ENCODE measurements at regions not wholly inside any gene's neighbourhood (a gene's known extent, or its start where the extent isn't known, plus 50 kb on each side); places are given as distances from the start of the nearest gene placed in this dataset.
A peak's percentile ranks its signal among the peaks of the same experiment; 100 is the strongest.
"Not testable (repeated sequence)": the region's sequence is repeated elsewhere in the genome, so short reads cannot be mapped to it uniquely, and the experiment has no call there.

DNA sequence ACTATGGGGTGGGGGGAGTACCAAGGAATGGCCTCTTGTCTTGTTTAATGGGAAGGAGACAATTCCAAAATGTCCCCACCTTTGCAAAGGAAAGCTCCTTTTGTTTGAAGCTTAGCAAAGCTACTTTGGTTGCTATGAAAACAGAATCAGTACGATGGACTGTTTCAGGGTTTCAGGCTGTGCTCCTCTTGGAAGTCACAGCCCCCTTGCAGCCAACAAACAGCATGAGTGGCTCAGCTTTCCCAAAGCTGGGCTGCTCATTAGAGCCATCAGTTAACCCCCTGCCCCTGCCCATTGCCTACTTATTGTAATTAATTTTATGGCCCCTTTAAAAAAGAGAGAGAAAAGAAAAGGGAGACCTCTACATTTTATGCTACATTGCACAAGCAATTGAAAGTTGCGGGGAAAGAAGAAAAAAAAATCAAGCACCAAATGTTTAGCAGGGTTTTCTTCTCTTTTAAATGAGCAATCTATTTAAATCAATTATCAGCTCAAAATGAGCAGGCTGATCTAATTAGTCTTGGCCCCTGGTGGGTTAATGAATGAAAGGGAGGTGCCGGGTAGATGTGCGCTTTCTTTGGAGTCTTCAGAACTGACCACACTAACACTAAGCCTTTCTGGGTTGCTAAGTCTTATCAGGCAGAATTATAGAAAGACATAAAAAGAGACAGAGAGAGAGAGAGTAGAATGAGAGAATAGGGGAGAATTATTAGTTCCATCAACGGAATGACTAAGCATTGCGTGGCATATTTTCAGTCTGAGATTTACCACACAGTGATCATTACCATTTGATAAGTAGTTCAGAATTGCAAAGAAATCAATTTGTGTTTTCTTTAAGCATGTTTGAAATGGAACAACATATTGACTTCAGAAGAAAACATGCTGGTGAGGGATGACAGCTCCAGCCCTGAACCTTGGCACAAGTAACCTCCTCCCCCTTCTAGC, 284.9 kb downstream of the INSIG2 start:
- WGBS, 4 donors, result 66 to 81% (median 71%) methylated on average over 6 of the region's 6 CpGs
- intact Hi-C loops (cut with DNase I), result no loop called here
- H3K36me3 ChIP-seq (replicated peaks in 1 of 2), result no peaks in the 10 kb centered on the region
- DNase-seq, result no peak
- H3K27ac ChIP-seq, result no peak overlapping the region
- no peaks in the 10 kb centered on the region for H3K9me3 ChIP-seq (replicated peaks in 1 of 3)
- H3K4me1 ChIP-seq (replicated peaks in 1 of 2), result no peaks in the 10 kb centered on the region
- TF ChIP-seq, protein P1, sequence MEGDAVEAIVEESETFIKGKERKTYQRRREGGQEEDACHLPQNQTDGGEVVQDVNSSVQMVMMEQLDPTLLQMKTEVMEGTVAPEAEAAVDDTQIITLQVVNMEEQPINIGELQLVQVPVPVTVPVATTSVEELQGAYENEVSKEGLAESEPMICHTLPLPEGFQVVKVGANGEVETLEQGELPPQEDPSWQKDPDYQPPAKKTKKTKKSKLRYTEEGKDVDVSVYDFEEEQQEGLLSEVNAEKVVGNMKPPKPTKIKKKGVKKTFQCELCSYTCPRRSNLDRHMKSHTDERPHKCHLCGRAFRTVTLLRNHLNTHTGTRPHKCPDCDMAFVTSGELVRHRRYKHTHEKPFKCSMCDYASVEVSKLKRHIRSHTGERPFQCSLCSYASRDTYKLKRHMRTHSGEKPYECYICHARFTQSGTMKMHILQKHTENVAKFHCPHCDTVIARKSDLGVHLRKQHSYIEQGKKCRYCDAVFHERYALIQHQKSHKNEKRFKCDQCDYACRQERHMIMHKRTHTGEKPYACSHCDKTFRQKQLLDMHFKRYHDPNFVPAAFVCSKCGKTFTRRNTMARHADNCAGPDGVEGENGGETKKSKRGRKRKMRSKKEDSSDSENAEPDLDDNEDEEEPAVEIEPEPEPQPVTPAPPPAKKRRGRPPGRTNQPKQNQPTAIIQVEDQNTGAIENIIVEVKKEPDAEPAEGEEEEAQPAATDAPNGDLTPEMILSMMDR (IDR thresholded peaks at IDR 0.05), result no peak
- TF ChIP-seq POLR2A (IDR thresholded peaks at IDR 0.05), result no peak
- no peak overlapping the region for H3K4me3 ChIP-seq
- H3K27me3 ChIP-seq, result no peaks in the 10 kb centered on the region

DNA sequence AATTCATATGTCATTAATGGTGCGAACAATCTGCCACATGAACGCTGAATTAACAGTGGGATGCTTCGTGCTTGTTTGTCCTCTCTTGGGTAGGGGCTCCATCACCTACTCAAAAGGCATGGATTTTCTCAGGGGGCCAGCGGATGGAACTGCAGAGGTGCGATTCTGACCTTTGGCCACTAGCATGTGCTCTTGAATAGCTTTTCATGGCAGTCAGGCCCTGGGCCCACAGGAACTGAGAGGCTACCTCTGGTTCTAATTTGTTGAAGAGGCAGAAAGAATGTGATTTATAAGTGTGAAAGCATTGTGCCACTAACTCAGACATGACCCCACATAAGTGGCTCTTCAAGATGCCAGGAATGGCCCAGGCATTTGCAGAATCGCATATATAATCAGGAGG, 283.2 kb downstream of the INSIG2 start:
- H3K4me1 ChIP-seq (replicated peaks in 1 of 2), result no peaks in the 10 kb centered on the region
- TF ChIP-seq, protein P1 (IDR thresholded peaks at IDR 0.05), result peak in 2 of 6 experiments; percentile 8 to 9
- TF ChIP-seq POLR2A (IDR thresholded peaks at IDR 0.05), result no peak
- H3K4me3 ChIP-seq, result no peak overlapping the region
- H3K27me3 ChIP-seq, result no peaks in the 10 kb centered on the region
- H3K36me3 ChIP-seq (replicated peaks in 1 of 2), result no peaks in the 10 kb centered on the region
- 28 to 41% (median 33%) methylated on average over 5 to 6 of the region's 6 CpGs for WGBS, 4 donors
- no peak for DNase-seq
- H3K27ac ChIP-seq, result no peak overlapping the region
- H3K9me3 ChIP-seq (replicated peaks in 1 of 3), result no peaks in the 10 kb centered on the region
- intact Hi-C loops (cut with DNase I), result no loop called here

DNA sequence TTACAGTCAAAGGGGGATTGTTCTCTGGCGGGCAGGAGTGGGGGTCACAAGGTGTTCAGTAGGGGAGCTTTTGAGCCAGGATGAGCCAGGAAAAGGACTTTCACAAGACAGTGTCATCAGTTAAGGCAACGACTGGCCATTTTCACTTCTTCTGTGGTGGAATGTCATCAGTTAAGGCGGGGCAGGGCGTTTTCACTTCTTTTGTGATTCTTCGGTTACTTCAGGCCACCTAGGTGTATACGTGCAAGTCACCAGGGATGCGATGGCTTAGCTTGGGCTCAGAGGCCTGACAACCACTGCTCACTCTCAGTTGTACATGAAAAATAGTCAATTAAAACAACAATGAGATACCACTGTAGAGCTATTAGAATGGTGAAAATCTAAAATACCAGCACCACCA, 281.2 kb downstream of the INSIG2 start:
- H3K9me3 ChIP-seq (replicated peaks in 1 of 3); H3K4me1 ChIP-seq (replicated peaks in 1 of 2); DNase-seq; H3K27ac ChIP-seq; H3K4me3 ChIP-seq; H3K36me3 ChIP-seq (replicated peaks in 1 of 2); intact Hi-C loops (cut with DNase I); H3K27me3 ChIP-seq: not testable (repeated sequence)
- WGBS, 4 donors, result 53 to 66% (median 63%) methylated on average over 7 of the region's 7 CpGs

DNA sequence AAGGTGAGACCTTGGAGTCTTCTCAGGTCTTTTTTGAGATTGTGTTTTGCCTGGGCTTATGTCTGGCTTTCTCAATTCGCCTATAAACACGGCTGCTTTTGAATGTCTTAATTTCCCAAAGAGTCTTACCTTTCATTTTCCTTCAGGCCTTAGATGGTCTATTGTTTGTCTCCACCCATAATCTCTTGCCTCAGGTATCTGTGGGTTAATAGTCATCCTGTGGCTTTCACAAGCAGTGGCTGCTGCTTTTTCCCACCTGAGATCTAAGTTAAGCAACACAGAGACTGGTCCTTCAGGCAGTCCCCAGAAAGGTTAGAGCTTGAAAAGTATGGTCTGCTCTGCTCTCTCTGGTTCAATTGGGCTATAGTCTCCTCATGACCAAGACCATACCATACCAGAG, 275.3 kb downstream of the INSIG2 start:
- 69 to 85% (median 76%) methylated on average over 2 of the region's 2 CpGs for WGBS, 4 donors
- no peak for TF ChIP-seq POLR2A (IDR thresholded peaks at IDR 0.05)
- TF ChIP-seq, protein P1 (IDR thresholded peaks at IDR 0.05), result no peak
- intact Hi-C loops (cut with DNase I), result no loop called here

DNA sequence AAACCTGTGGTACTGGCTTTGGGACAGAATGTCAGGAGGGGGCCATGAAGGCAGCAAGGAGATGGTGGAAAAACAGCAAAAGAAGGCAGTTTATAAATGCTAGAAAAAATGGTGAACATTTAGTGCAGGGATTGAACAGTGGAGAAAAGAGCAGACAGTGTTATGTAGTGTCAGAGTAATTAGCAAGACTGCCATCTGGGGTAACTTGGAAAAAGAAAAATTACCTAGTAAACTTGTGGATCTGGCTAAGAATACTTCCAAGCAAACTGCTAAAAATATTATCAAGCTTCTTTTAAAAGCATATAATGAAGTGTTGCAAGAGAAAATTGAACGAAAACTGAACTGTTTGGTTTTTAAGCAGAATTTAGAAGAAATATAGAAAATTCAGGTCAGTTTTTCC, 267.8 kb downstream of the INSIG2 start:
- 62 to 76% (median 70%) methylated on average over 1 of the region's 1 CpG for WGBS, 4 donors
- H3K4me1 ChIP-seq (replicated peaks in 1 of 2), result no peaks in the 10 kb centered on the region
- no peak for DNase-seq
- no peak overlapping the region for H3K4me3 ChIP-seq
- no peaks in the 10 kb centered on the region for H3K27me3 ChIP-seq
- intact Hi-C loops (cut with DNase I), result no loop called here
- no peak overlapping the region for H3K27ac ChIP-seq
- H3K9me3 ChIP-seq (replicated peaks in 1 of 3), result no peaks in the 10 kb centered on the region
- TF ChIP-seq, protein P1 (IDR thresholded peaks at IDR 0.05), result no peak
- no peak for TF ChIP-seq POLR2A (IDR thresholded peaks at IDR 0.05)
- no peaks in the 10 kb centered on the region for H3K36me3 ChIP-seq (replicated peaks in 1 of 2)

More for the DNA sequence above, 275.3 kb downstream of the INSIG2 start:
- H3K27ac ChIP-seq, result no peak overlapping the region
- H3K36me3 ChIP-seq (replicated peaks in 1 of 2), result no peaks in the 10 kb centered on the region
- H3K4me3 ChIP-seq, result no peak overlapping the region
- H3K4me1 ChIP-seq (replicated peaks in 1 of 2), result no peaks in the 10 kb centered on the region
- no peaks in the 10 kb centered on the region for H3K27me3 ChIP-seq
- DNase-seq, result no peak
- H3K9me3 ChIP-seq (replicated peaks in 1 of 3), result no peaks in the 10 kb centered on the region

Measured in adrenal gland (tissue), 9 donors.